ENCODE measurements at regions not wholly inside any gene's neighbourhood (a gene's known extent, or its start where the extent isn't known, plus 50 kb on each side); places are given as distances from the start of the nearest gene placed in this dataset.

- H3K4me3 ChIP-seq (replicated peaks; ENCODE audit: low read depth, low read length) = no peak overlapping the region
- no peaks in the 10 kb centered on the region for H3K36me3 ChIP-seq (ENCODE audit: control insufficient read depth, insufficient read depth, low read length)
- DNase-seq (ENCODE audit: extremely low read depth, insufficient read length) = no peak
- peaks cover 2% of the 10 kb centered on the region for H3K27me3 ChIP-seq (replicated peaks; ENCODE audit: control insufficient read depth, insufficient read depth, low read length)
- TF ChIP-seq CTCF (IDR thresholded peaks at IDR 0.05; ENCODE audit: insufficient read depth, low read length, poor library complexity, severe bottlenecking) = no peak
Measured at GRCh38 chr16:86961171-86961601, 356.0 kb downstream of the C16orf95 start.

- H3K36me3 ChIP-seq (ENCODE audit: control insufficient read depth, insufficient read depth, low read length) = no peaks in the 10 kb centered on the region
- H3K4me3 ChIP-seq (replicated peaks; ENCODE audit: low read depth, low read length) = no peak overlapping the region
- DNase-seq (ENCODE audit: extremely low read depth, insufficient read length) = no peak
- no peak for TF ChIP-seq CTCF (IDR thresholded peaks at IDR 0.05; ENCODE audit: insufficient read depth, low read length, poor library complexity, severe bottlenecking)
- peaks cover 2% of the 10 kb centered on the region for H3K27me3 ChIP-seq (replicated peaks; ENCODE audit: control insufficient read depth, insufficient read depth, low read length)
Measured at GRCh38 chr16:86962259-86962658, 354.9 kb downstream of the C16orf95 start.

- no peak for DNase-seq (ENCODE audit: extremely low read depth, insufficient read length)
- H3K27me3 ChIP-seq (replicated peaks; ENCODE audit: control insufficient read depth, insufficient read depth, low read length) = peaks cover 2% of the 10 kb centered on the region; the same call in 1 of the 2 replicates
- TF ChIP-seq CTCF (IDR thresholded peaks at IDR 0.05; ENCODE audit: insufficient read depth, low read length, poor library complexity, severe bottlenecking) = no peak
Measured at GRCh38 chr16:86962913-86963312, 354.3 kb downstream of the C16orf95 start.

DNA sequence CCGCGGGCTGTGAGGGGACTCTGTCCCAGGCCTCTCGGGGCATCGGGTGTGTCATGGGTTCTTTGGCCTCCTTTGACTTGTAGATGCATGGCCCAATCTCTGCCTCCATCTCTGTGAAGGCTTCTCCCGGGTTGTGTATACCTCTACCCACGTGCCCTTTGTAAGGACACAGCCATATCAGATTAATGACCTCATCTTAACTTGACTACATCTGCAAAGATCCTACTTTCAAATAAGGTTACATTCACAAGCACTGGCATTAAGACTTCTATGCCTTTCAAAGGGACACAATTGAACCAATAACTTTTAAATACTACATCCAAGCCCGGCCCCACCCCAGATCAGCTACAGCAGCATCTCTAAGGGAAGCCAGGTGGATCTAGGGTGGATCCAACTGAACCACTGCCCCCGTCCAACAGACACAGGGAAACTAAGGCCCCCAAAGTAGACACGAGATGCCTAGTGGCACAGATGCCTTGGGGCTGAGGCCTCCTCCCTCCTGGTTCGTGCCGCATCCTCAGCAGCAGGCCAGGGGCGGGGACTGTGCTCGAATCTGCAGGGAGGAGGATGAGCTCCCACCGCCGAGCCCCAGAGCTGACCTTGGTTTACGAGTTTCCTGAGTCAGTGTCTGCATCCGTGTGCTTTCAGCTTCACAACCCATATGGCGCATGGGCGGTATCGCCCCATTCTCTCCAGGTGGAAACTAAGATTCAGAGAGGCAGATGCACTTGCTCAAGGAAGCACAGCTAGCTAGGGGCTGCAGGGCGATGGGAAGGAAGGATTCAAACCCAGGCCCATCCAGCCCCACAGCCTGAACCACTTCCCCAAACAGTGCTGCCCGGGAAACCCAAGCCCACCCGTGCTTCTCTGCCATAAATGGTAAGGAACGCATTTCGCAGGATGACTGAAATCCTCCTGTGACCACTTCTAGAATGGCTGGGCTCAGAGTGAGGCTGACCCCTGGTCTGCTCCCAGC is 353.3 kb downstream of the C16orf95 start:
- no peak for TF ChIP-seq CTCF (IDR thresholded peaks at IDR 0.05; ENCODE audit: insufficient read depth, low read length, poor library complexity, severe bottlenecking)
- no peak for DNase-seq (ENCODE audit: extremely low read depth, insufficient read length)
- Histone ChIP-seq H3K27me3 (replicated peaks; ENCODE audit: control insufficient read depth, insufficient read depth, low read length) (peaks cover 2% of the 10 kb centered on the region; the same call in 1 of the 2 replicates), H3K36me3 (ENCODE audit: control insufficient read depth, insufficient read depth, low read length) (no peaks in the 10 kb centered on the region), H3K4me3 (replicated peaks; ENCODE audit: low read depth, low read length) (no peak overlapping the region)

More at GRCh38 chr16:86962913-86963312, 354.3 kb downstream of the C16orf95 start:
- no peak overlapping the region for H3K4me3 ChIP-seq (replicated peaks; ENCODE audit: low read depth, low read length)
- no peaks in the 10 kb centered on the region for H3K36me3 ChIP-seq (ENCODE audit: control insufficient read depth, insufficient read depth, low read length)

- no peak overlapping the region for H3K4me3 ChIP-seq (replicated peaks; ENCODE audit: low read depth, low read length)
- H3K27me3 ChIP-seq (replicated peaks; ENCODE audit: control insufficient read depth, insufficient read depth, low read length) = peaks cover 2% of the 10 kb centered on the region; the same call in 1 of the 2 replicates
Measured at GRCh38 chr16:86964796-86965241, 352.4 kb downstream of the C16orf95 start.

More at GRCh38 chr16:86964796-86965241, 352.4 kb downstream of the C16orf95 start:
- TF ChIP-seq CTCF (IDR thresholded peaks at IDR 0.05; ENCODE audit: insufficient read depth, low read length, poor library complexity, severe bottlenecking) = no peak
- H3K36me3 ChIP-seq (ENCODE audit: control insufficient read depth, insufficient read depth, low read length) = no peaks in the 10 kb centered on the region
- no peak for DNase-seq (ENCODE audit: extremely low read depth, insufficient read length)

All from GM06990 (cell line).